ENCODE measurements at regions not wholly inside any gene's neighbourhood (a gene's known extent, or its start where the extent isn't known, plus 50 kb on each side); places are given as distances from the start of the nearest gene placed in this dataset.
"Not testable (repeated sequence)": the region's sequence is repeated elsewhere in the genome, so short reads cannot be mapped to it uniquely, and the experiment has no call there.

DNA sequence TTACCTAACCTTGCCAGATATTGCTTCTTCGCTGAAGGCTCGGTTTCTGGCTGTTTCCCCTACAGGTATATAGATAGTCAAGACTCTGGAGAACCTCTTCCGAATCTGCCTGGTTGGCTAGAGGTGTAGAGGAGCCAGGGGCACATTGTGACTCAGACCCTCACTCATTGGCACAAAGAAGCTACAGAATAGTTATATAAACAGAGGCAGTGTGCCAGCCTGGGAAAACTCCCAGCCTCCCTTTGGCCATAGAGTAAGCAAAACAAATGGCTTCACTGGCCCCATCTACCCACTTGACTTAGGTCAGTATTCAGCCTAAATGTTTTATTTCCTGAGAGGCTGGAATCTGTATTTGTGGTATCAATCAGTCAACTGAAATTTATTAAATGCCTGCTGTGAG lies 72.0 kb upstream of the IKBKE start:
- not testable (repeated sequence) for H3K9me3 ChIP-seq (ENCODE audit: control insufficient read depth, insufficient read depth, low read depth, low read length); H3K27ac ChIP-seq (ENCODE audit: insufficient read depth, low read length); DNase-seq (ENCODE audit: low read depth in 2 of 2); H3K79me2 ChIP-seq (ENCODE audit: control insufficient read depth, insufficient read depth, low read length); H3K9ac ChIP-seq (ENCODE audit: insufficient read depth, low read length); H4K20me1 ChIP-seq (ENCODE audit: control insufficient read depth, extremely low read depth, insufficient read depth, low read length); H3K4me1 ChIP-seq (ENCODE audit: control insufficient read depth, extremely low read depth, insufficient read depth, low read length); H3K27me3 ChIP-seq (ENCODE audit: control insufficient read depth, insufficient read depth, low read length); H2AFZ ChIP-seq (ENCODE audit: low read length); H3K4me2 ChIP-seq (ENCODE audit: extremely low read depth, insufficient read depth, low read length); H3K36me3 ChIP-seq (ENCODE audit: control insufficient read depth, insufficient read depth, low read length); H3K4me3 ChIP-seq (replicated peaks in 1 of 4; ENCODE audit: control extremely low read depth in 1 of 4, insufficient read depth in 1 of 4, low read depth in 3 of 4, low read length in 4 of 4)

- H2AFZ ChIP-seq (ENCODE audit: low read length); H3K4me1 ChIP-seq (ENCODE audit: control insufficient read depth, extremely low read depth, insufficient read depth, low read length); H3K27me3 ChIP-seq (ENCODE audit: control insufficient read depth, insufficient read depth, low read length); H3K4me3 ChIP-seq (replicated peaks in 1 of 4; ENCODE audit: control extremely low read depth in 1 of 4, insufficient read depth in 1 of 4, low read depth in 3 of 4, low read length in 4 of 4); H4K20me1 ChIP-seq (ENCODE audit: control insufficient read depth, extremely low read depth, insufficient read depth, low read length); H3K36me3 ChIP-seq (ENCODE audit: control insufficient read depth, insufficient read depth, low read length); H3K79me2 ChIP-seq (ENCODE audit: control insufficient read depth, insufficient read depth, low read length); H3K4me2 ChIP-seq (ENCODE audit: extremely low read depth, insufficient read depth, low read length); DNase-seq (ENCODE audit: low read depth in 2 of 2); H3K9me3 ChIP-seq (ENCODE audit: control insufficient read depth, insufficient read depth, low read depth, low read length); H3K27ac ChIP-seq (ENCODE audit: insufficient read depth, low read length); H3K9ac ChIP-seq (ENCODE audit: insufficient read depth, low read length): not testable (repeated sequence)
These were observed 66.5 kb upstream of the IKBKE start for GRCh38 chr1:206403612-206404307.

GRCh38 chr1:206404309-206405027 lies 65.8 kb upstream of the IKBKE start:
- H3K27me3 ChIP-seq (ENCODE audit: control insufficient read depth, insufficient read depth, low read length); DNase-seq (ENCODE audit: low read depth in 2 of 2); H3K9me3 ChIP-seq (ENCODE audit: control insufficient read depth, insufficient read depth, low read depth, low read length); H3K79me2 ChIP-seq (ENCODE audit: control insufficient read depth, insufficient read depth, low read length); H3K4me2 ChIP-seq (ENCODE audit: extremely low read depth, insufficient read depth, low read length); H3K27ac ChIP-seq (ENCODE audit: insufficient read depth, low read length); H3K9ac ChIP-seq (ENCODE audit: insufficient read depth, low read length); H2AFZ ChIP-seq (ENCODE audit: low read length); H3K4me3 ChIP-seq (replicated peaks in 1 of 4; ENCODE audit: control extremely low read depth in 1 of 4, insufficient read depth in 1 of 4, low read depth in 3 of 4, low read length in 4 of 4); H3K4me1 ChIP-seq (ENCODE audit: control insufficient read depth, extremely low read depth, insufficient read depth, low read length); H4K20me1 ChIP-seq (ENCODE audit: control insufficient read depth, extremely low read depth, insufficient read depth, low read length); H3K36me3 ChIP-seq (ENCODE audit: control insufficient read depth, insufficient read depth, low read length): not testable (repeated sequence)

- not testable (repeated sequence) for H3K79me2 ChIP-seq (ENCODE audit: control insufficient read depth, insufficient read depth, low read length); H3K27me3 ChIP-seq (ENCODE audit: control insufficient read depth, insufficient read depth, low read length); H3K36me3 ChIP-seq (ENCODE audit: control insufficient read depth, insufficient read depth, low read length); H3K4me2 ChIP-seq (ENCODE audit: extremely low read depth, insufficient read depth, low read length); H3K27ac ChIP-seq (ENCODE audit: insufficient read depth, low read length); H3K9ac ChIP-seq (ENCODE audit: insufficient read depth, low read length); H3K4me3 ChIP-seq (replicated peaks in 1 of 4; ENCODE audit: control extremely low read depth in 1 of 4, insufficient read depth in 1 of 4, low read depth in 3 of 4, low read length in 4 of 4); DNase-seq (ENCODE audit: low read depth in 2 of 2); H3K9me3 ChIP-seq (ENCODE audit: control insufficient read depth, insufficient read depth, low read depth, low read length); H2AFZ ChIP-seq (ENCODE audit: low read length); H4K20me1 ChIP-seq (ENCODE audit: control insufficient read depth, extremely low read depth, insufficient read depth, low read length); H3K4me1 ChIP-seq (ENCODE audit: control insufficient read depth, extremely low read depth, insufficient read depth, low read length)
These were observed 65.0 kb upstream of the IKBKE start for GRCh38 chr1:206405282-206405681.

DNA sequence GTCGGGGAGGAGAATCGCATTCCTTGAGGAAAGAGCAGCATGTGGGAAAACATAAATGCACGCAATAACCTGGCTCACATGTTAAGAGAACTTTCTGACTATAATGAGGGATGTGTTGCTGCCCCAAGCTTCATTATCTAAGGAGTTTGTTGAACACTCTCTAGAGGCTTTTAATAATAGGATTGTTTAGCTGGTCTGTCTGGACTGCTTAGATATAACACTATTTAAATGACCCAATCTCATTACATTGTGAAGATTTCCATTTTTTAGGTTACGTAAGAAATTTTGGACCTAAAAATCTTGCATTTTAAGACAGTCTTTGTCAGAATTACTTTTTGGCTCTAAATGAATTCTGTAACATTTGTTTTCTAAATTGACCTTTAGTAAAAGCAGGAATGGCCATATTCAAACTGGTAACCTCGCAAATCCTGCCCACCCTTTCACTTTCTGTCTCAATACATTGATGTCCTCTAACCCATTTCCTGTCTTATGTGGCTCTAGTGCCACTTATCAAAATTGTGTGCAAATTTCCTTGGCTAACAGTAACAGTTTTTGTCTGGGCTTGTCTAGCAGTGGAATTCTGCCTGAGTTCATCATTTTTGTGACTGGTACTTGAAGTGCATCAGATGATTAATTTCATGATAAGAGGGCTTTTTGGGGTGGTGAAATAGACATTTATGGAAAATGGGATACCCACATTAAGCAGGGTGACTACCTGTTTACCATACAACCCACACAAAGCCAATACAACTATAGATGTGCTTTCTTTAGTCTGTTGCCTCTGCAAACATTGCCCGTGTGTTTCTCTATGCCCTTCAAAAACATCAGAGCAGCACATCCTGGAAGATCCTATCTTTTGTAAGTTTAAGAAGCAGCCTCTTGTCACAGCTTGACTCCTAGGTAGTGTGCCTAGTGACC lies 61.6 kb upstream of the IKBKE start:
- DNase-seq (ENCODE audit: low read depth in 2 of 2); H3K4me2 ChIP-seq (ENCODE audit: extremely low read depth, insufficient read depth, low read length); H3K27me3 ChIP-seq (ENCODE audit: control insufficient read depth, insufficient read depth, low read length); H3K9me3 ChIP-seq (ENCODE audit: control insufficient read depth, insufficient read depth, low read depth, low read length); H2AFZ ChIP-seq (ENCODE audit: low read length); H4K20me1 ChIP-seq (ENCODE audit: control insufficient read depth, extremely low read depth, insufficient read depth, low read length); H3K9ac ChIP-seq (ENCODE audit: insufficient read depth, low read length); H3K36me3 ChIP-seq (ENCODE audit: control insufficient read depth, insufficient read depth, low read length); H3K27ac ChIP-seq (ENCODE audit: insufficient read depth, low read length); H3K79me2 ChIP-seq (ENCODE audit: control insufficient read depth, insufficient read depth, low read length); H3K4me3 ChIP-seq (replicated peaks in 1 of 4; ENCODE audit: control extremely low read depth in 1 of 4, insufficient read depth in 1 of 4, low read depth in 3 of 4, low read length in 4 of 4); H3K4me1 ChIP-seq (ENCODE audit: control insufficient read depth, extremely low read depth, insufficient read depth, low read length): not testable (repeated sequence)
